CD4-positive, alpha-beta T cell treated with Interleukin-15 for 1 hour (primary cell): ENCODE measurements at regions not wholly inside any gene's neighbourhood (a gene's known extent, or its start where the extent isn't known, plus 50 kb on each side); places are given as distances from the start of the nearest gene placed in this dataset.

Experiments used
- DNase-seq: peaks from one replicate; pipeline ENCODE4 v3.0.0-alpha.2; 2020

GRCh38 chr10:123537188-123537961 is 128.8 kb upstream of the GPR26 start:
- no peak for DNase-seq

GRCh38 chr10:123538401-123539320 is 127.5 kb upstream of the GPR26 start:
- no peak for DNase-seq

- no peak for DNase-seq
Measured at GRCh38 chr10:123544986-123545385, 121.2 kb upstream of the GPR26 start.

- DNase-seq: no peak
Measured at GRCh38 chr10:123548770-123549169, 117.4 kb upstream of the GPR26 start.

- DNase-seq: no peak
Measured at GRCh38 chr10:123549761-123550454, 116.2 kb upstream of the GPR26 start.

- no peak for DNase-seq
Measured at GRCh38 chr10:123550675-123551096, 115.5 kb upstream of the GPR26 start.

- DNase-seq: no peak
Measured at GRCh38 chr10:123551259-123551658, 114.9 kb upstream of the GPR26 start.

GRCh38 chr10:123552760-123553554 is 113.2 kb upstream of the GPR26 start:
- no peak for DNase-seq

GRCh38 chr10:123553810-123554430 is 112.2 kb upstream of the GPR26 start:
- DNase-seq: no peak

- no peak for DNase-seq
Measured at GRCh38 chr10:123554656-123555055, 111.5 kb upstream of the GPR26 start.

GRCh38 chr10:123555616-123556015 is 110.5 kb upstream of the GPR26 start:
- DNase-seq: no peak

- no peak for DNase-seq
Measured at GRCh38 chr10:123556049-123556448, 110.1 kb upstream of the GPR26 start.

- DNase-seq: no peak
Measured at GRCh38 chr10:123556736-123557135, 109.4 kb upstream of the GPR26 start.

- DNase-seq: no peak
Measured at GRCh38 chr10:123557366-123558108, 108.6 kb upstream of the GPR26 start.

GRCh38 chr10:123558651-123559050 is 107.5 kb upstream of the GPR26 start:
- DNase-seq: no peak

- peak; percentile 55 for DNase-seq
Measured at GRCh38 chr10:123559066-123559822, 106.9 kb upstream of the GPR26 start.

- DNase-seq: no peak
Measured at GRCh38 chr10:123559823-123560092, 106.4 kb upstream of the GPR26 start.

GRCh38 chr10:123560301-123561140 is 105.6 kb upstream of the GPR26 start:
- DNase-seq: no peak

- no peak for DNase-seq
Measured at GRCh38 chr10:123561141-123561440, 105.1 kb upstream of the GPR26 start.

- DNase-seq: no peak
Measured at GRCh38 chr10:123562387-123562786, 103.8 kb upstream of the GPR26 start.
